Right cardiac atrium (tissue), 5 donors: ENCODE measurements at regions not wholly inside any gene's neighbourhood (a gene's known extent, or its start where the extent isn't known, plus 50 kb on each side); places are given as distances from the start of the nearest gene placed in this dataset.
A peak's percentile ranks its signal among the peaks of the same experiment; 100 is the strongest.
"Not testable (repeated sequence)": the region's sequence is repeated elsewhere in the genome, so short reads cannot be mapped to it uniquely, and the experiment has no call there.

Experiments used
- ATAC-seq, 2 donors: fragments of 200-7000 bp; cut with Tn5 transposase; one replicate each; pipeline versions ENCODE4 v1.8.0 to v1.9.1; 2020; ENCODE audit warnings: moderate library complexity in 2 of 2, mild to moderate bottlenecking in 1 of 2
- DNase-seq, 3 donors: peaks; one replicate each; pipeline ENCODE4 v3.0.0-alpha.2; 2020
- H3K27ac ChIP-seq: one replicate; pipeline ENCODE4 v1.5.1; 2013; ENCODE audit warnings: mild to moderate bottlenecking, low read length, control low read depth, moderate library complexity
- H3K27me3 ChIP-seq: one replicate; pipeline ENCODE4 v1.6.1; 2013; ENCODE audit not compliant: control insufficient read depth, insufficient read depth
- H3K4me1 ChIP-seq: one replicate; pipeline ENCODE4 v1.6.1; 2013; ENCODE audit warnings: low read length; ENCODE audit not compliant: control insufficient read depth, insufficient read depth
- H3K4me3 ChIP-seq: one replicate; pipeline ENCODE4 v1.5.1; 2013; ENCODE audit warnings: low read length, control low read depth
- H3K9me3 ChIP-seq: one replicate; pipeline ENCODE4 v1.6.1; 2013; ENCODE audit warnings: low read length; ENCODE audit not compliant: control insufficient read depth
- WGBS: extraction: QIAGEN DNeasy Blood & Tissue Kit; methylation state at CpG from one replicate; pipeline ENCODE4 v1.1.7; 2013; 5-methylcytosine and 5-hydroxymethylcytosine counted together
- intact Hi-C, 4 donors: fragments of 100-400 bp; cut with DNase I; formaldehyde crosslinking; loops; one replicate each; pipeline versions ENCODE4 v1.11.0 to v1.14.0; 2022 to 2023
- donor health status: healthy with polysubstance abuse.
- donor health status: DM: no; HTN: yes; CAD: no.
- donor health status: DM: no; HTN: no; CAD: no.
- donor health status: DM: no; HTN: yes; CAD: no; lungs with severe emphysema.
- donor health status: DM: yes; HTN: yes; CAD: no.

DNA sequence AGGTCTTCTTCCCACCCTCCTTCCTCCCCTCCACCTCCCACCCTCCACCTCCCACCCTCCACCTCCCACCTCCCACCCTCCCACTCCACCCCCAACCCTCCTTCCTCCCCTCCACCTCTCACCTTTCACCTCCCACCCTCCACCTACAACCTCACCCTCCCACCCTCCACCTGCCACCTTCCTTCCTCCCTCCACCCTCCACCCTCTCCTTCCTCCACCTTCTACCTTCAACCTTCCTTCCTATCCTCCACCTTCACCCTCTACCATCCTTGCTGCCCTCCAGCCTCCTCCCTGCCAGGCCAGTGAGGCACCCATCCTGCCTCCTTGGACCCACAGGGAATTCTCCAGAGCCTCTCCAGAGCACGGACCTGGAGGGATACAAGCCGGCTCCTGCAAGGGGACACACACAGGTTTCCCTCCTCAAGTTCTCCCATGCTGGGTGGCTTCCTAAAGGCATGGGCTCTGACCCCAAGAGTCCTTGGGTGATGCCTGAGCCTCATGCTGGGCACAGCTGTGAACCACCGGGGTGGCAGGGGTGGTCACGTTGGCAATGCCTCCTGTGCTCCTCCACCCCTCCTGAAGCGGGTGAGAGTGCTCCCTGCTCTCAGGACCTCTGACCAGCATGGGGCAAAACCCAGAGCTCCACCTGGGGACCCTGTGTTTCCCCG is 293.0 kb downstream of the NDUFA10 start:
- ATAC-seq, result no peak
- Histone ChIP-seq H3K4me1 (no peaks in the 10 kb centered on the region), H3K27ac (no peak overlapping the region), H3K9me3 (no peaks in the 10 kb centered on the region), H3K4me3 (no peak overlapping the region), H3K27me3 (no peaks in the 10 kb centered on the region)
- WGBS, result 95% methylated on average over 6 of the region's 6 CpGs
- peak in 1 of 3 donors; percentile 33 for DNase-seq
- intact Hi-C loops, result no loop called here

- Histone ChIP-seq H3K4me3 (no peak overlapping the region), H3K27me3 (no peaks in the 10 kb centered on the region), H3K27ac (no peak overlapping the region), H3K9me3 (no peaks in the 10 kb centered on the region), H3K4me1 (no peaks in the 10 kb centered on the region)
- ATAC-seq, result no peak
- WGBS, result 78% methylated on average over 10 of the region's 10 CpGs
- intact Hi-C loops, result no loop called here
- peak in 2 of 3 donors; percentile 5 to 21 for DNase-seq
These were observed 293.7 kb downstream of the NDUFA10 start for GRCh38 chr2:239731422-239731821.

DNA sequence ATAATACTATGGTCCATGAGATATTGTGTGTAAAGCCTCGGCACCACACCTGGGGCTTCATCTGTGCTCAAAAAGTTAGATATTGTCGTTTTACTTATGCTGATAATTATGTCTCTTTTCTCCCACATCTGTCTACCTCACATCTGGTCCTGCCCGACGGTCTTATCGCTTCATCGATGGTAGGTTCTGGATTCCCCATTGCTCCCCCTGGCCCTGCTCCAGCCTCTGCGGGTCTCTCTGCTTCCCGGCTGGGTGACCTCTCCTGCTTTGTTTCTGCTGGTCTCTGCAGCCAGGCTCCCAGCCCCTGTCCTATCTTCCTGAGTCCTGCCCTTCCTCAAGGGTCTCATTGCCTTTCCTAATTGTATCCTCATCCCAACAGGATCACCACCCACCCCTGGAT is 294.2 kb downstream of the NDUFA10 start:
- Histone ChIP-seq H3K27me3 (no peaks in the 10 kb centered on the region), H3K27ac (no peak overlapping the region), H3K4me3 (no peak overlapping the region), H3K9me3 (no peaks in the 10 kb centered on the region), H3K4me1 (no peaks in the 10 kb centered on the region)
- no peak for ATAC-seq
- WGBS, result 58% methylated on average over 8 of the region's 8 CpGs
- DNase-seq, result peak in 1 of 3 donors; percentile 7
- intact Hi-C loops, result no loop called here

- H3K27me3 ChIP-seq, H3K4me3 ChIP-seq, DNase-seq, ATAC-seq, intact Hi-C loops, H3K9me3 ChIP-seq, H3K4me1 ChIP-seq, H3K27ac ChIP-seq: not testable (repeated sequence)
- 71% methylated on average over 8 of the region's 8 CpGs for WGBS
These were observed 294.6 kb downstream of the NDUFA10 start for GRCh38 chr2:239730567-239730882.

DNA sequence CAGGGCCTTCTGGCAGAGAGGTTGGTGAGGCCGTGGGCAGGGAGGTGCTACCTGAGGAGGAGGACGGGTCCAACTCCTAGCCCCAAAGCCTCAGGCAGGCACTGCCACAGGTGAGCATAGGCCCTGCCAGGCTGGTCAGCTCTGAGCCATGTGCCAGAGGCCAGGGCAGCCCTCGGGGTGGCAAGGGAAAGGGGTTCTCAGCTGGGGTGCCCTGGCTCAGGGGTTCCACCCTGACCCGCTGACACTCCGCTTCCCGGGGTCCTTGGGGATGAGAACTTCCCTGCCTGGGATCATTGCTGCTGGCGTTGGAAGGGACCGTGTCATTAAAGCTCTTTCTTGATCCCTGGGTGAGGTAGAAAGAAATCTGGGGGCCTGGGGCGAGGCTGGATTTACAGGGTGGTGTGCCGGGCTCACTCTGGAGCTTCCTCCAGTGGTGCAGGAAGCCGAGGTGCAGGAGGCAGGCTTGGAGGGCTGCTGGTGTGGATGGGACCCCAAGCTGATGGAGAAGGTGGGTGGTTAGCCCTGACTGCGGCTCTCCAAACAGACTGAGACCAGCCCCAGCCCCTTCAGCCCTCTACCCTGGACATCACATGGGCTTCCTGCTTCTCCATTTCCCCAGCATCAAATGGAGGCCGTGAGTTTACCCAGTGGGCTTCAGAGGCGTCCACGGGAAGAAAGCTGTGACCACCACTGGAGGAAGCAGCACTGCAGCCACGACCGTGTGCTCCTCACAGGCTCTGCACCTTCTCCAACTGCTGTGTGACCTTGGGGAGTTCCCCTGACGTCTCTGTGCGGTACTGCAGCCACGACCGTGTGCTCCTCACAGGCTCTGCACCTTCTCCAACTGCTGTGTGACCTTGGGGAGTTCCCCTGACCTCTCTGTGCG is 295.2 kb downstream of the NDUFA10 start:
- intact Hi-C loops, result no loop called here
- Histone ChIP-seq H3K27ac (no peak overlapping the region), H3K9me3 (no peaks in the 10 kb centered on the region), H3K4me1 (no peaks in the 10 kb centered on the region), H3K4me3 (no peak overlapping the region), H3K27me3 (no peaks in the 10 kb centered on the region)
- DNase-seq (peak in 2 of 3 donors; percentile 20 to 30), ATAC-seq (no peak)
- WGBS, result 83% methylated on average over 22 of the region's 22 CpGs

DNA sequence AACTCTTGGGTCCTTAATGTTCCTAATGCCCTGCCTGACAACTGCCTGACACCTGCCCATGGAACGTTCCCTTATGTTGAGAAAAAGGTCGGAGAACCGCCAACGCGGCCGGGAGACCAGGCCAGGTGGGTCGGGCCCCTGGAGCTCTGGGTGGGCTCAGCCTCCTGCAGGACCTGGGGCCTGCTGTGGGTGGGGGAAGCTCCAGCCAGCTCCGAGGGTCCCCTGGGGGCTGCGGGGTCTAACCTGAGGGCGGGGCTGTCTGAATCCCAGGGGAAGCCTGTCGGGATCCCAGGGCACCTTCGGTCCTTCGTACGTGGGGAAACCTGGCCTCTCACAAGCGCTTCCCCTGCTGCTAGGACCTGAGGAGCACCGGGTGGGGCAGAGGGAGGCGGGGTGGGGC is 296.0 kb downstream of the NDUFA10 start:
- Histone ChIP-seq H3K27me3 (no peaks in the 10 kb centered on the region), H3K4me1 (no peaks in the 10 kb centered on the region), H3K4me3 (no peak overlapping the region), H3K27ac (no peak overlapping the region), H3K9me3 (no peaks in the 10 kb centered on the region)
- intact Hi-C loops, result no loop called here
- WGBS, result 95% methylated on average over 17 of the region's 17 CpGs
- ATAC-seq (no peak), DNase-seq (peak in 2 of 3 donors; percentile 18 to 32)

- Histone ChIP-seq H3K9me3 (no peaks in the 10 kb centered on the region), H3K27me3 (no peaks in the 10 kb centered on the region), H3K27ac (no peak overlapping the region), H3K4me1 (no peaks in the 10 kb centered on the region), H3K4me3 (no peak overlapping the region)
- WGBS, result 77% methylated on average over 15 of the region's 15 CpGs
- intact Hi-C loops, result no loop called here
- ATAC-seq (no peak), DNase-seq (peak in 1 of 3 donors; percentile 34)
These were observed 296.4 kb downstream of the NDUFA10 start for GRCh38 chr2:239728751-239729150.

- 65% methylated on average over 30 of the region's 30 CpGs for WGBS
- H3K27me3 ChIP-seq, result no peaks in the 10 kb centered on the region
- ATAC-seq (peak; percentile 18 to 25), DNase-seq (peak; percentile 67 to 85 (median 82))
- no peak overlapping the region for H3K27ac ChIP-seq
- H3K4me1 ChIP-seq, result no peaks in the 10 kb centered on the region
- intact Hi-C loops, result no loop called here
- no peak overlapping the region for H3K4me3 ChIP-seq
- no peaks in the 10 kb centered on the region for H3K9me3 ChIP-seq
These were observed 297.2 kb downstream of the NDUFA10 start for GRCh38 chr2:239727776-239728600.

GRCh38 chr2:239727182-239727775 is 297.9 kb downstream of the NDUFA10 start:
- WGBS, result 90% methylated on average over 16 of the region's 16 CpGs
- peak in 1 of 3 donors; percentile 35 for DNase-seq
- no peaks in the 10 kb centered on the region for H3K4me1 ChIP-seq
- no peak overlapping the region for H3K4me3 ChIP-seq
- H3K9me3 ChIP-seq, result no peaks in the 10 kb centered on the region
- intact Hi-C loops, result no loop called here
- no peak for ATAC-seq
- no peak overlapping the region for H3K27ac ChIP-seq
- H3K27me3 ChIP-seq, result no peaks in the 10 kb centered on the region

DNA sequence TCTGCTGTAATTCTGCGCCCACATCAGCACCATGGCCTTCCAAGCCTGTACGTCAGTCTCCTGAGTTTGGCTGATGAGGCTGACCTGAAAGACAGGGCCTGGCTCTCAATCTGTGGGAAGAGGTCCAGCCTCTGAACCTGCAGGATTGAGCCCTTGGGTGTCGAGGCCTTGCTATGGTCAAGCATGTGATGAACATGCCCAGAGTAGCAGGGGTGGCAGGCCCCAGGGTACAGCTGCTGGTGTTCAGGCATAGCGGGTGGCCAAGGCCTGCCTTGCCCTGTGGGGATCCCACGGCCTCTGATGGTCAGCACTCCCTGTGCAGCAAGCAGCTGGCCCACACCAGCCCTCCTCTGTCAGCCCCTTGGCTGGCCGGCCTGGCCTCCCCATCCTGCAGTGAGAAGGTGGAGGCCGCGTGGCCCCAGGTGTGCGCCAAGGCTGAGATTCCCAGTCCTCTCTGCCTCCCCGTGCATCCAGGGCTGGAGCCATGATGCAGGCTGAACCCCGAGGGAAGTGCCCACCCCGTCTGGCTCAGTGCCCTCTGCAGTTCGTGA is 298.4 kb downstream of the NDUFA10 start:
- Histone ChIP-seq H3K27me3 (no peaks in the 10 kb centered on the region), H3K4me1 (no peaks in the 10 kb centered on the region), H3K27ac (no peak overlapping the region), H3K4me3 (no peak overlapping the region), H3K9me3 (no peaks in the 10 kb centered on the region)
- ATAC-seq, result no peak
- WGBS, result 89% methylated on average over 13 of the region's 13 CpGs
- intact Hi-C loops, result no loop called here
- DNase-seq, result peak in 1 of 3 donors; percentile 34
